HG03103 (cell line): ENCODE measurements at regions not wholly inside any gene's neighbourhood (a gene's known extent, or its start where the extent isn't known, plus 50 kb on each side); places are given as distances from the start of the nearest gene placed in this dataset.

Experiments
- ATAC-seq: cut with Tn5 transposase; IDR thresholded peaks from one replicate; pipeline ENCODE4 v1.9.1; 2021; ENCODE audit warnings: low read depth; ENCODE audit not compliant: unreplicated experiment

DNA sequence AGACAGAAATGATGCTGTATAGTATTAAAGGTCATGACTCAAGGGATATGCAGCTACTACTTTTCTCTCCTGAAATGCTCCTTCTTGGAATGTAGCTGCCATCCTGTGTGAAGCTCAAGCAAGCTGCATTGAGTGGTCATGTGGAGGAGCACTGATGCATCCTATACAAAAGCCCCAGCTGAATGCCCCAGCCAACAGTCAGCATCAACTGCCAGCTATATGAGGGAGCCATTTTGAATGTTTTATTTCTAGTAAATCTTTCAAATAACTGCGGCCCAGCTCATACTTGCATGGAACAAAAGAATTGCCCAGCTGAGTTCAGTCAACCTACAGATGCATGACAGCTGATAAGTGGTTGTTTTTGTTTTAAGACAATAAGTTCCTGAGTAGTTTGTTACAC lies 165.0 kb upstream of the GEMIN8 start:
- no peak for ATAC-seq

DNA sequence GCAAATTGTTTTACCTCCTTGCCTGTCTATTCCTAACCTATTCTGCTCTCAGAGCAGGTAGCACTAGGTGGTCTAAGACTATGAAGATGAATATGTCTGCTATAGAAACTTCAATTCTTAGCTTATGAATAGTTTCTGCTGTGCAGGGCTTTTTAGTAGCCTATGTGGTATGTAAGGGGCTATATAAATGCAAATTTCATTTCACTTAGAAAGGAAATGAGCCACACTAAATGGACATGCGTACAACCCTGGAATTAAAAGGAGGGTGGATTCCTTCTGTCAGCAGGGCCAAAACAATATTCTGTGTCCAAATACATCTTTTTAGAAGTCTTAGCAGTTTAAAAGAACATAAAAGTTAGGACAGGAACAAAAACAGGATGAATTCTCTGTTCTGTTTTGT lies 163.9 kb upstream of the GEMIN8 start:
- no peak for ATAC-seq

DNA sequence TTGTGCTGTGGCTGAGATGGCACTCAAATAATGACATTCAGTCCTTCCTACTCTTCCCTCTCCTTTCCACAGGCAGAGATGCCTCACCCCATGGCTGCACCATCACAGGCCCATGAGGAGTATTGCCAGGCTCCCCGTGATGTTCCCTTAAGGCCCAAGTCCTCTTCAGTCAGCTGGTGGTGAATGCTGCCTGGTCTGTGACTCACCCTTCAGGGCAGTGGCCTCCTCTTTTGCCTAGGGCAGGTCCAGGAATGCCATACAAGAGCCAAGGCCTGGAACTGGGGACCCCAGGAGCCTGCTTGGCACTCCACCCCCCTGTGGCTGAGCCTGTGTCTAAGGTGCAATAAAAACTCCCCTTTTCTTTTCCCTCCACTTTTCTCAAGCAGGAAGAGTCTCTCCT lies 144.2 kb upstream of the GEMIN8 start:
- no peak for ATAC-seq

DNA sequence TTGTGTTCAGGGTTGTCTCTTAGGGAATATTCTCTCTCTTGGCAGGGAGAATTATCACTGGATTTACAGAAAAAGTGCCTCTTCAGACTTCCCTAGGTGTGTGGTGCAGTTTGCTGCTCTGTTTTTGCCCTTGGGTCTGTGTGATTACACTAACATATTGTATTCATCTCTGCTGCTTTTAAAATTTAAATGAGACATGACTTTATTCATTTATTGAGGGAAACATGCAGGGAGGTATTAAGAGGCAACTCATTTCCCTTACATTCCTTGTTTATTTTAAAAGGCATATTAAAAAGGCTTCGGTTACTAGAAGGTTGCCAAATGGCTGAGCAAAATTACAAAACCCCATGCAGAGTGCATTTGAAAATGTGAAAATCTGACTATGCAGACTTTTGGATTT lies 135.1 kb upstream of the GEMIN8 start:
- no peak for ATAC-seq

DNA sequence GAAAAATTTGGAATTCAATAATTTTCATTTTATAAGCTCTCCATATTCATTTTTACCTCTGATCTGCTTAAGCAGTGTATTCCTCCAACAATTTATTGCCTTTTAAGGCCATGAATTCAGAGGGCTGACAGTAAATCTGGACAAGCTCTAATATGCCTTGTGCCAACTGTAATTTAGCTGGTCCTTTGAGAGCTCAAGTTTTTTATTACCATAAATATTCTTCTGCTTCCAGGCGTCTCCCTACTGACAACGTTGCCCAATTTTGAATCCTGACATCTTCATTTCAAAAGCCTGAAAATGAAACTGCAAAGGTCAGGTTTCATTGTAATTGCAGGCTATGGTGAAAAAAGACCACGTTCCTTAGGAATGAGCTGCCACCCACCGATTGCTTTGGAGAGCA lies 95.8 kb upstream of the GEMIN8 start:
- no peak for ATAC-seq

DNA sequence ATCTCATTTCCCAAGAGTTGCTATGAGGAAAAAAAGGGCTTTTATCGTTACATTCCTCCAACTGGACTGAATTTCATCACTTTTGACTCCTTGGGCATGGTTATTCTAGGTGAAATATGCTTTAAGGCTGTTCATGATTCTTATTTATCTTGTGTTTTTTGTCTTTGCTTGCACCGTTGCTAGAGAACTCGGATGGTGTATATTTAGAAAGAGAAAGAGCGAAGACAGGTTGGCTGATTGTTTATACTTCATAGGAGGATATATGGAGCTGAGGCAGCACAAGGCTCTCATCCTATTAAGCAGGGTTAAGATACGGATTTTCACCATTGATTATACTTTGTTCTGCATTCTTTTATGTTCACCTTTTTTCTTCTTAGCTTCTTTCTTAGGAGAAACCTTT lies 94.9 kb upstream of the GEMIN8 start:
- no peak for ATAC-seq

DNA sequence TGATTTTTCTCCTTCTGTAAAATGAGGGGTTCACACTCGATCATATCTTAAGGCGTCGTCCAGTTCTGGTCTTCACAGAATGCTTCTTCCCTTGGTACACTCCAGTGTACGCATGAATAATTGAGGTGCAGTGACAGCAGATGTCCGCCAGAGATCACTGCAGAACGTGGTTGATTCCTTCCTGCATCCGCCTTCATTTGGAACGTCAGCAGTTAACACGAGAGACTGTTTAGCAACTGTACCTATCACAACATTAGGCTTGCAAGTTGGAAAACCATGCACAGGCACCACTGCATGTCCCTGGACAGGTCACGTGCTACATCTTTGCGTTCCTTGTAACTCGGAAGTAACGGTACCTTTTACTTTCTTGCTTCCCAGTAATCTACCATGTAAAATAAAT lies 66.0 kb upstream of the GEMIN8 start:
- peak; percentile 81 for ATAC-seq

DNA sequence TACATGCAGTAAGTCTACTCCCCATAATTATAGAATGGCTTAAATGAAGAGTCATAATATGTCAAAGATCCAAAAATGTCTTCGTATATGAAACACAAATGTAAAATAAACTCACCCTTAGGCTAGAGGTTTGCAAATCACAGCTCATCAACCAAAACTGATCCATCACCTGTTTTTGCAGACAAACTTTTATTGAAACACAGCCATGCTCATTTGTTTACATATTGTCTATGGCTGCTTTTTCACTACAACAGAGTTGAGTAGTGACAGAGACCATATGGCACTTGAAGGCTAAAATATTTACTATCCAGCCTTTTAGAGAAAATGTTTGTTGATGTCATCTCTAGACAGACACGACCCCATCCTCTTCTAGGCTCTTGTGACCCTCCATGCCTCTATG lies 64.5 kb upstream of the GEMIN8 start:
- no peak for ATAC-seq

DNA sequence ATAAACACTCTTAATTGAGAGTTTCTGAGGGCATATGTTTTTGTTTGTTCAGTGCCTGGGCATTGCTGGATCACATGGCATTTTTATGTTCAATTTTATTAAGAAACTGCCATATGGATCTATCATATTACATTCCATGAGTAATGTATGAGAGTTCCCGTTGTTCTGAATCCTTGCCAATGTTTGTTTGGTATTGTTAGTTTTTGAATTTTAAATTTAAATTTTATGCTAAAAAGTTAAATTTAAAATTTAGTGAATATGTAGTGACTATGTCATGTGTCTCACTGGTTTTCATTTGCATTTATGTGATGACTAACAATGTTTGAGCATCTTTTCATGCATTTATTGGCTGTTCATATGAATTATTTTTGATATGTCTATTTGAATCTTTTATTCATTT lies 54.8 kb upstream of the GEMIN8 start:
- no peak for ATAC-seq

DNA sequence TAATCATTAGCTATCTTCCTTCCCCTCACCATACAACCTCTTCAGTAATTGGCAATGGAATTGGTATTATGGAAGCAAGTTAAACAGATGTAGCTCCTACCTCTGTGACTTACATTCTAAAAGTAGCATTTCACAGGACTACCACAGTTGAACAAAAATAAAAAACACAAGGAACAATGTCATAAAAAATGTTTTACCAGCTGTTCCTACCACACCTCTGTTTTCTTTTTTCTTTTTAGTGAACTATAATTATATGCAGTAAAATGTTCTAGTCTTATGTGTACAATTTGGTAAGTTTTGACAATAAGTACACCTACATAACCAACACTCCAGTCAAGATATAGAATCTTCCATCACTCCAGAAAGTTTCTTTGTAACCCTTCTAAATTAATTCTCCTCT lies 54.1 kb upstream of the GEMIN8 start:
- ATAC-seq, result no peak

DNA sequence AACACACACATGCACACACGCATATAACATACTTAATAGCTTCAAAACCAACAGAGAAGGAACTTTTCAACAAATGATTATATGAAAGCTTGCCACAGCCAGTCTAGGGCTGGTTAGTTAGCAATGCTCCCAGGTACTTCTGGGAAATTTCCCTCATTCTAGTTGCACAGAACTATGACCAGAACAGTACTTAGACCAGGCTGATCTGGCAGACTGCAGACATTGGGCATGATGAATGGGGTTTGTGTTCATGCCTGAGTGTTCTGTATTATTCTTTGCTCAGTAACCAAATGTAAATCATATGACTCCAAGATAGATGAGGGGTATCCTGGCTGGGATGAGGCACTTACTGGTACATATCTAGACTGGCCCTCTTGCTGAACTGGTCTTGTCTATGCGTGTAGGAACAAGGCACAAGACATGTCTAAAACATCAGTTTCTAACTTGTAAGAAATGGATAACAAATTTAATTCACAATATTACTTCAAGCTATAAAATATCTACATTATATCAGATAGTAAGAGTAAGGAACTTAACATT lies 50.3 kb upstream of the GEMIN8 start:
- no peak for ATAC-seq
